Choroid plexus epithelial cell (primary cell): ENCODE measurements at regions not wholly inside any gene's neighbourhood (a gene's known extent, or its start where the extent isn't known, plus 50 kb on each side); places are given as distances from the start of the nearest gene placed in this dataset.

Source experiments
- DNase-seq: peaks from one replicate; pipeline ENCODE4 v3.0.0-alpha.2; 2010; ENCODE audit warnings: low read depth
- H3K4me3 ChIP-seq: 2 replicates; pipeline ENCODE4 v1.5.1; 2011; ENCODE audit warnings: low read depth, mild to moderate bottlenecking, control low read depth, low read length, moderate library complexity
- TF ChIP-seq, protein P1 (sequence below): conservative IDR thresholded peaks from 2 replicates; pipeline ENCODE4 v1.5.1; 2011; ENCODE audit warnings: low read depth, mild to moderate bottlenecking, control low read depth, inconsistent platforms, low read length, moderate library complexity

DNA sequence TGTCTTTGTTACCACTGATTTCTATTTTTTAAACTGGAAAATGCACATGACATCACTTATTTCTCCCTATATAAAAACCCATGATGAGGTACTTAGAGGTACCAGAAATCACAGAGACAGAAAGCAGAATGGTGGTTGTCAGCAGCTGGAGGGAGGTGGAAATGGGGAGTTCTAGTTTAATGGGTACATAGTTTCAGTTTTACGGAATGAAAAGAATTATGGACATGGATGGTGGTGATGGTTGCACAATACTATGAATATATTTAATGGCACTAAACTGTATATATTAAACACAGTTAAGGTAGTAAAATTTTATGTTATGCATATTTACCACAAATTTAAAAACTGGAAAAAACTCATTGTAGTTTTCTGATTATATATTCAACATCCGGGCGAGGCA, 50.5 kb upstream of the CPEB4 start:
- no peak for DNase-seq
- H3K4me3 ChIP-seq, result no peak overlapping the region
- TF ChIP-seq, protein P1, sequence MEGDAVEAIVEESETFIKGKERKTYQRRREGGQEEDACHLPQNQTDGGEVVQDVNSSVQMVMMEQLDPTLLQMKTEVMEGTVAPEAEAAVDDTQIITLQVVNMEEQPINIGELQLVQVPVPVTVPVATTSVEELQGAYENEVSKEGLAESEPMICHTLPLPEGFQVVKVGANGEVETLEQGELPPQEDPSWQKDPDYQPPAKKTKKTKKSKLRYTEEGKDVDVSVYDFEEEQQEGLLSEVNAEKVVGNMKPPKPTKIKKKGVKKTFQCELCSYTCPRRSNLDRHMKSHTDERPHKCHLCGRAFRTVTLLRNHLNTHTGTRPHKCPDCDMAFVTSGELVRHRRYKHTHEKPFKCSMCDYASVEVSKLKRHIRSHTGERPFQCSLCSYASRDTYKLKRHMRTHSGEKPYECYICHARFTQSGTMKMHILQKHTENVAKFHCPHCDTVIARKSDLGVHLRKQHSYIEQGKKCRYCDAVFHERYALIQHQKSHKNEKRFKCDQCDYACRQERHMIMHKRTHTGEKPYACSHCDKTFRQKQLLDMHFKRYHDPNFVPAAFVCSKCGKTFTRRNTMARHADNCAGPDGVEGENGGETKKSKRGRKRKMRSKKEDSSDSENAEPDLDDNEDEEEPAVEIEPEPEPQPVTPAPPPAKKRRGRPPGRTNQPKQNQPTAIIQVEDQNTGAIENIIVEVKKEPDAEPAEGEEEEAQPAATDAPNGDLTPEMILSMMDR, result no peak
